NOMO-1 (cell line): ENCODE measurements at regions not wholly inside any gene's neighbourhood (a gene's known extent, or its start where the extent isn't known, plus 50 kb on each side); places are given as distances from the start of the nearest gene placed in this dataset.
"Not testable (repeated sequence)": the region's sequence is repeated elsewhere in the genome, so short reads cannot be mapped to it uniquely, and the experiment has no call there.

Experiments used
- DNase-seq, 2 experiments: peaks; one replicate each; lab custom pipeline; 2025; ENCODE audit not compliant: unreplicated experiment in 2 of 2; lab: John Stamatoyannopoulos, UW

GRCh38 chr2:144798989-144799388 lies 279.1 kb upstream of the ZEB2 start:
- no peak for DNase-seq

GRCh38 chr2:144798034-144798433 lies 278.1 kb upstream of the ZEB2 start:
- no peak for DNase-seq

DNA sequence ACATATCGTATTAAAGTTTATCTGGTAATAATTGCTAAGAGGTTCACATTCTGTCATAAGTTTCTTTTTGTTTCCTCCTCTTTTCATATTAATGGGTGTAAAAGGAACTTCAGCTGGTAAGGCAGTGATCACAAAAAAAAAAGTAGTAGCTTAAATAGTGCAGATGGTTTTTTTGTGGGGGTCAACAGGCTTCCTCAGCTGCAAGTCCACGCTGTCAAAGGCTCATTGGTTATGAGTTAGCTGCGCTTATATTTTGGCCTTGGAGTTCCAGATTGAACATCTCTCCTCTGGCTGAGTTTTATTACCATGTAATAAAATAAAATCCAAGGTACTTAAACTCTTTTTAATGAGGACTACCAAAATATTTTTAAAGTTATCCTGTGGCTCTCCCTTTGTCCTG lies 277.0 kb upstream of the ZEB2 start:
- DNase-seq, result no peak

DNA sequence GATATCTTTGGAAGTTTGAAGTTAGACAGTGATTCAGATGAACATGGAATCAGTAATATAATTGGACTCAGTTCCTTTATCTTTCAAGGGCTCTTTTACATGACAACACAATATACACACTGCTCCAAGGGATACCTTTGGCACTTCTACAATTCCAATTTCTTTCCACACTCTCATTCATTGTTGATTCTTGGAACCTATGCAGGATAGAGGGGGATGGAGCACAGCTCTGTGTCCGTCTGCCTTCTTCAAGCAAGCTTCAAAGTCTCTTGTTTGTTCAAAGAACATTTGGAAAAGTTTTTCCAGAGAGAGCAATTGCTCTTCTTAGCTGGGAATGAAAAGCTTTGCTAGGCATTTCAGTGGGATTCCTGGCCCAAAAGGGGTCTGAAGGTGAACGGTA lies 276.2 kb upstream of the ZEB2 start:
- no peak for DNase-seq

DNA sequence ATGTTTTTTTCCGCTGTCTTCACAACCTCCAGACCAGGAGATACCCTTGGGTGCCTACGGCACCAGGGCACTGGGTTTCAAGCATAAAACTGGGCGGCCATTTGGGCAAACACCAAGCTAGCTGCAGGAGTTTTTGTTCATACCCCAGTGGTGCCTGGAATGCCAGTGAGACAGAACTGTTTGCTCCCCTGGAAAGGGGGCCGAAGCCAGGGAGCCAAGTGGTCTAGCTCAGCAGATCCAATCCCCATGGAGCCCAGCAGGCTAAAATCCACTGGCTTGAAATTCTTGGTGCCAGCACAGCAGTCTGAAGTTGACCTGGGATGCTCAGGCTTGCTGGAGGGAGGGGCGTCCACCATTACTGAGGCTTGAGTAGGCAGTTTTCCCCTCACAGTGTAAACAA lies 265.3 kb upstream of the ZEB2 start:
- no peak for DNase-seq

GRCh38 chr2:144780983-144781382 lies 261.1 kb upstream of the ZEB2 start:
- no peak for DNase-seq

DNA sequence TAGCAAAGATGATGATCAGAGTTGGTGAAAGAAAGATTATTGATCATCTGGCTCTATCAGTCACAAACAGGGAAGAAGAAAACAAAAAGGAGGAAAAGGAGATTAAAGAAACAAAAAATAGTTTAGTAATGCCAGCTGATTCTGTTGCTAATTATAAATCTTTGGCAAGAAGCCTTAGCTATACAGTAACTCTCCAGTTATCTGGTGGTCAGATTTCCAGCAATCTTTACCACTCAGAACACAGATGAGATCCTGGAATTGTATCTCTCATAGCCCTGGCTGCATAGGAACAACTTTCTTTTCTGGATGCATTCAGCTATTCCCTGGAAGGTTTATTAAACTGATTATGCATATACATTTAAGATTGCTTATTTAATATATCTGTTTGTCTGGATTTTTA lies 256.8 kb upstream of the ZEB2 start:
- no peak for DNase-seq

GRCh38 chr2:144774809-144775208 lies 254.9 kb upstream of the ZEB2 start:
- DNase-seq, result peak; percentile 3 to 38

GRCh38 chr2:144771348-144771747 lies 251.4 kb upstream of the ZEB2 start:
- no peak for DNase-seq

DNA sequence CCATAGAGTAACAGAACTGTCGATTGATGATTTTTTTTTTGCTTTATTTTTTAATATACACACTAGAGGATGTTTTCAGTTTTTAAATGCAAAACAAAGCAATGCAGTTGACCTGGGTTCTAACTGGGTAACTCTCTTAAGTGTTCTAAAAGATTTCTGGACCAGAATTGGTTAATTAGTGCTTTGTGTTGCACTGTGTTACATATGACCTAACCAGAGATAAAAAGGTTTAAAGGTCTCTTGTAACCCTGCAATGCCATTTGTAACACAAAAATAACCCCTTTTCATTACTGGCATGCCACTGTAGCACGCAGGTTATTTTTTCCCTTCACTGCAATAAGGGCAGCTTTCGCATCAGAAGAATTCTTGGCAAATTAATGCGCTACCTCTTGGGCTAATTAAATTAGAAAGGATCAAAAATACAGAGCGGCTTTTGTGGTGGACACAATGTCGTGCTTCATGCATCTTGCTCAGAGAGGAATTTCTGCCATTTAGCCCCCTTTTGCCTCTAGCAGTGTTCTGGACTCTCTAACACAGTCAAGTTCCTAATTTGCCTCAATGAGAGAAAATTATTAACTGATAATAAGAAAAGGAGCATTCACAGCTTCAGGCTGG lies 250.8 kb upstream of the ZEB2 start:
- DNase-seq, result no peak

- not testable (repeated sequence) for DNase-seq
Measured at GRCh38 chr2:144760939-144761338, 241.0 kb upstream of the ZEB2 start.

DNA sequence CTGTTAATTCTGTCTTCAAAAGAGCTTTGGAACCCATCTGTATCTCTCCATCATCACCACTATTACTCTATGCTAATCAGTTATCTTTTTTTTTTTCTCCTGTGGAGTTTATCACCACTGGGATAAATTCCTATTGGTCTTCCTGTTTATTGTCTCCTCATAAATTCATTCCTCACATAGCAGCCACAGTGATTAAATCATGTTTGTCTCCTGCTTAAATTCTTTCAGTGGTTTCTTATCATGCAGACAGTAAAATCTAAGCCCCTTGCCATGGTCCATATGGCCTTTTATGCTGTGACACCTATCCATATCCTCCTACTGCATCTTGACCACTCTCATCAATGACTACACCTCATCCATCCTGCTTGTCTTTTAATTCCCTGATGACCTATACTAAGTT lies 239.8 kb upstream of the ZEB2 start:
- DNase-seq, result no peak

DNA sequence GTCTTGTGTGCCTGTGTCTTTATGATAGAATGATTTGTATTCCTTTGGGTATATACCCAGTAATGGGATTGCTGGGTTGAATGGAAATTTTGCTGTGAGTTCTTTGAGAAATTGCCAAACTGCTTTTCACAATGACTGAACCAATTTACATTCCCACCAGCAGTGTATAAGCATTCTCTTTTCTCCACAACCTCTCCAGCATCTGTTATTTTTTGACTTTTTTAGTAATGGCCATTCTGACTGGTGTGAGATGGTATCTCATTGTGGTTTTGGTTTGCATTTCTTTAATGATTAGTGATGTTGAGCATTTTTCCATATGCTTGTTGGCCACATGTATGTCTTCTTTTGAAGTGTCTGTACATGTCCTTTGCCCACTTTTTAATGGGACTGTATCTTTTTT lies 238.3 kb upstream of the ZEB2 start:
- not testable (repeated sequence) for DNase-seq

DNA sequence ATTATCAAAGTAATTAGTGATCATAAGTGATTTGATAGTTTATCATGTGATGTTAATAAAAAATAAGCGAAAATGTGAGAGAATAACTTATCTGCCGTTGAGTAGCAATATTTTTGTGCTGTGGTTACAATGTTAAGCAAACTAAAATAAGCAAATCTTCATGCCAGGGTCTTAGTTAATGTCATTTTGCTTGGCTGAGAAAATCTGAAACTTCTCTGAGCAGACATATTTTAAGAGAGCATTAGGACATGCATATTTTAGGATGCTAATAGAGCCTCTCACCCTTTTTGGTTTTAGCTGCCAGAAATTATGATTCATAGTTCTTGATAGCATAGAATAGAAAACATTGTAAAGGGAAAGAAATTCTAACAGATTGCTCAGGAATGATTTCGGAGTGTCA lies 233.5 kb upstream of the ZEB2 start:
- no peak for DNase-seq

DNA sequence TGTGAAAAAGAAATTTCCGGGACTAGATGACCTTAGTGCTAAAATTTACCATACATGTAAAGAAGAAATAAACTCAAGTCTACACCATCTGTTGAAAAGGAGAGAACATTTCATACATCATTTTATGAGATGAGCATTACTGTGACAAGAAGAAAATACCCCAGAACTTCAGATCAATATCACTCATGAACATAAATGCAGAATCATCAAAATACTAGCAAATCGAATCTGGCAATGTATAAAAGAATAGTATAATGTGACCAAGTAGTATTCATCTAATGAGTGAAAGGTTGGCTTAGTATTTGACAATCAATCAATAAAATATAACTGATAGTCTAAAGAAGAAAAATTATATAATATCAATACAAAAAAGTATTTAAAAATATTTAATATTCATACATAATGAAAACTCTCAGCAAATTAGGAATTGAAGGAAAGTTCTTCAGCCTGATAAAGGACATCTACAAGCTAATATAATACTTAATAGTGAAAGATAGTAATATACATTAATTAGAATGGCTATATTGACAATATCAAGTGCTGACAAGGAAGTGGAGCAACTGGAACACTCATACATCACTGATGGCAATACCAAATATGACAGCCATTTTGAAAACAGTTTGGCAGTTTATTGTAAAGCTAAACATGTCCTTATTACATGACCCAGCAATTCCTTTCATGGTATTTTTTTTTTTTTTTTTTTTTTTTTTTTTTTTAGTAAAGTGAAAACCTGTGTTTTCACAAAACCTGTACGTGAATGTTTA lies 231.4 kb upstream of the ZEB2 start:
- DNase-seq, result no peak

DNA sequence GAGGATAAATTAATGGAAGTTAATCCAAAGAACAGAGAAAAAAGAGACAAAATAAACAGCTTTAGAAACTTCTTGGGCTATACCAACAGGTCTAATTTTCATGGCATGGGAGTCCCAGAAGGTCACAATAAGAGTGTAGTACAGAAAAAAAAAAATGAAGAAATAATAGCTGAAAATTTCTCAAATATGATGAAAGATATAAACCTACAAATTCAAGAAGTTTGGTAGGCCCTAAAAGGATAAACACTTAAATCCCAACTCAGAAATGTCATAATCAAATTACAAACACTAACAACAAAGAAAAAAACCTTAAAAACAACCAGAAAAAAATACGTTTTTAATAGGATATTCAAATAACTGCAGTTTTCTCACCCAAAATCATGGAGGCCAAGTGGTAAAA lies 229.3 kb upstream of the ZEB2 start:
- DNase-seq, result no peak

DNA sequence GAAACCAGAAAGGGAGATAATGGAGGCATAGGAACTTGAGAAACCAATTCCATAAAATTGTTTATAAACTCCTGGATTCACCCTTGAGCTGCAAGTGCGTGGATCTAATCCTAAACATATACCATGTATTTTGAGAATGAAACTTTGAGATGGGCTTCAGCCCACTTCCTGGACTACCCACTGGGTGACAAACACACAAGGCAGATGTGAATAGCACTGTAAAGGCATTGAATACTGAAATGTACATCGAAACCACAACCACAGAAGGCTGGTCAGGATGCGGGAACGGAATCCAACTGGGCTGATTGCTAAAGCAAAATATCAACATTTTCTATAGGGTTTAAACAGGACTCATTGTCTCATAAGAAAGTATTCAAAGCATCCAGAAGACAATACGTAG lies 228.5 kb upstream of the ZEB2 start:
- DNase-seq, result no peak

- no peak for DNase-seq
Measured at GRCh38 chr2:144747571-144747970, 227.7 kb upstream of the ZEB2 start.

DNA sequence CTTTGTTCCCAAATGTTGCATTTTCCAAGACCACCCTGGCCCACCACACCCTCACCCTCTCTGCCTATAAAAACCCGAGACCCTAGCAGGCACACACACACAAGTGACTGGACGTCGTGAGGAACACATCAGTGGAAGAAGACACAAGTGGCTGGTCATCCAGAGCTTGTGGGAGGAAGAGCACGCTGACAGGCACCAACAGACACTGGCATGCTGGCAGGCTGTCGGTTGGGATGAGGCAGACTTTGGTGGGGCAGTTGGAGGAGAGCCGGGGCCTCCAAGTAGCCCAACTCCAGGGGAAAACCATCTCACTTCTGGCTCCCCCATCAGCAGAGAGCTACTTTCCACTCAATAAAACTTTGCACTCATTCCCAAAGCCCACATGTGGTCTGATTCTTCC lies 225.5 kb upstream of the ZEB2 start:
- no peak for DNase-seq

DNA sequence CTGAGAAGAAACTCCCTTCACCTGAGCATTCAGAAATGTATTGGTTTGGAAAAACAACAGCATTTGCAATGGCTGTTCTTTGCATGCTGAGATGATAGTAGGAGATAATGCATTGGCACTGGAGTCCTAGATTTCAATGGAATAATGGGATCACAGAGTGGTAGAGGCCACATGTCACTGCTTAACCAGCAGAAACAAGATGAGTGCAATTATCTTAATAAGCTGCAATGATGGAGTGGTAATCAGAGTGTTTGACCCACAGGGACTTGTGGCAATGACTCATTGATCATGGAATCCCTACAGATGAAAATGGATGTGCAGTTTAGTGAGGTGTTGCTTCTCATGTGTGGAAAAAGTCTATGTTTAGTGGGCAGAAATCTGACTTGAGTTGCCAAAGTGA lies 218.8 kb upstream of the ZEB2 start:
- no peak for DNase-seq

DNA sequence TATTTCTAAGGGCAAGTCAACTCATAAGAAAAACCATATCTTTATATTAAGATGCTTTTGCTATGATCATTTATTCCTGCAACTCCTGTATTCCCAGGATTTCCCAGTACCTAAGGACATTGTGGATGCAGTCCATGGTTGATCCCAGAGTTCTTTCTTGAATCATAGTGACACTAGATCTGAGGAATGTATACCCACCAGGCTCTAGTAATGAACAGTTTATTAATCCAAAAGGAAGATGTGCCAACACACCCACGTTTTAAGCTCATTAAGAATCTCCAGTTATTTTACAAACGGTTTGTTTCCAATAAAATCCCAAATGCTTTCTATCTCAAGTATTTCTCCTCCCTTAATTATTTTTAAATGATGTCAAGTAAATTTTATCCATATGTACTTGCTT lies 210.8 kb upstream of the ZEB2 start:
- DNase-seq, result no peak

GRCh38 chr2:144724460-144724859 lies 204.5 kb upstream of the ZEB2 start:
- not testable (repeated sequence) for DNase-seq

DNA sequence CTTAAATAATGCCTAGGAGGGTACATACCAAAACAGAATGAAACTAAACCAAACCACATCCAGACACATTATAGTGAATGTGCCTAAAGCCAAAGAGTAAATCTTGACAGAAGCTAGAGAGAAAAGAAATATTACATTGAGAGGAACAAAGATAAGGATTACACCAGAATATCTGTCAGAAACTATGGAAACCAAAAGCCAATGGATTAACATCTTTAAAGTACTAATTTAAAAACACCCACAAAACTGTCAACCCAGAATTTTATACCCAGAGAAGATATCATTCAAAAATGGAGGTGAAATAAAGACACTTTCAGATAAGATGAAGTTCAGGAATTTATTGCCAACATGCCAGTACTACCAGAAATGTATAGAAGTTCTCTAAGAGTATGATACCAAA lies 198.5 kb upstream of the ZEB2 start:
- DNase-seq, result no peak
